HG03175 (cell line): ENCODE measurements at regions not wholly inside any gene's neighbourhood (a gene's known extent, or its start where the extent isn't known, plus 50 kb on each side); places are given as distances from the start of the nearest gene placed in this dataset.
"Not testable (repeated sequence)": the region's sequence is repeated elsewhere in the genome, so short reads cannot be mapped to it uniquely, and the experiment has no call there.

Experiments
- ATAC-seq: cut with Tn5 transposase; IDR thresholded peaks from one replicate; pipeline ENCODE4 v1.9.1; 2021; ENCODE audit warnings: mild to moderate bottlenecking, moderate library complexity; ENCODE audit not compliant: unreplicated experiment

GRCh38 chr2:184993746-184994145, 395.4 kb downstream of the ZNF804A start:
- ATAC-seq: no peak

- ATAC-seq: no peak
Measured at GRCh38 chr2:185006481-185006880, 408.2 kb downstream of the ZNF804A start.

- ATAC-seq: no peak
Measured at GRCh38 chr2:185012643-185013042, 414.3 kb downstream of the ZNF804A start.

GRCh38 chr2:185014076-185014475, 415.7 kb downstream of the ZNF804A start:
- no peak for ATAC-seq

GRCh38 chr2:185025891-185026290, 427.6 kb downstream of the ZNF804A start:
- not testable (repeated sequence) for ATAC-seq

- no peak for ATAC-seq
Measured at GRCh38 chr2:185035906-185036305, 437.6 kb downstream of the ZNF804A start.

GRCh38 chr2:185044323-185044874, 446.1 kb downstream of the ZNF804A start:
- no peak for ATAC-seq

- ATAC-seq: no peak
Measured at GRCh38 chr2:185050804-185051203, 452.5 kb downstream of the ZNF804A start.

- ATAC-seq: no peak
Measured at GRCh38 chr2:185063761-185064160, 465.4 kb downstream of the ZNF804A start.

- no peak for ATAC-seq
Measured at GRCh38 chr2:185066128-185066527, 467.8 kb downstream of the ZNF804A start.

GRCh38 chr2:185069107-185069506, 470.8 kb downstream of the ZNF804A start:
- no peak for ATAC-seq

GRCh38 chr2:185074156-185074555, 475.8 kb downstream of the ZNF804A start:
- no peak for ATAC-seq

GRCh38 chr2:185082749-185083148, 484.4 kb downstream of the ZNF804A start:
- ATAC-seq: no peak

GRCh38 chr2:185108588-185108987, 510.3 kb downstream of the ZNF804A start:
- ATAC-seq: no peak

GRCh38 chr2:185127412-185127811, 529.1 kb downstream of the ZNF804A start:
- no peak for ATAC-seq

- ATAC-seq: no peak
Measured at GRCh38 chr2:185128346-185128745, 530.0 kb downstream of the ZNF804A start.

- no peak for ATAC-seq
Measured at GRCh38 chr2:185128996-185129395, 530.7 kb downstream of the ZNF804A start.

GRCh38 chr2:185130685-185131084, 532.4 kb downstream of the ZNF804A start:
- ATAC-seq: no peak

GRCh38 chr2:185132501-185133041, 534.2 kb downstream of the ZNF804A start:
- ATAC-seq: no peak

GRCh38 chr2:185137700-185138099, 539.4 kb downstream of the ZNF804A start:
- no peak for ATAC-seq

GRCh38 chr2:185142677-185143076, 544.3 kb downstream of the ZNF804A start:
- no peak for ATAC-seq

GRCh38 chr2:185144159-185144919, 546.0 kb downstream of the ZNF804A start:
- no peak for ATAC-seq
